ENCODE measurements at regions not wholly inside any gene's neighbourhood (a gene's known extent, or its start where the extent isn't known, plus 50 kb on each side); places are given as distances from the start of the nearest gene placed in this dataset.

- DNase-seq (ENCODE audit: low read depth, low spot score): no peak
- CTCF ChIA-PET: no interaction called here
Measured at GRCh38 chr14:42626986-42627385, 1020.3 kb downstream of the LRFN5 start.

GRCh38 chr14:42624980-42625761 is 1018.5 kb downstream of the LRFN5 start:
- Histone ChIP-seq H3K9me3 (ENCODE audit: control insufficient read depth, insufficient read depth, low read length) (no peaks in the 10 kb centered on the region), H3K27ac (ENCODE audit: low read depth, low read length) (no peak overlapping the region), H3K4me3 (ENCODE audit: low read depth, low read length) (no peak overlapping the region), H3K27me3 (ENCODE audit: control insufficient read depth, insufficient read depth, low read length) (no peaks in the 10 kb centered on the region)
- POLR2A ChIA-PET: no interaction called here
- CTCF ChIA-PET: no interaction called here
- DNase-seq (ENCODE audit: low read depth, low spot score): no peak
- TF ChIP-seq CTCF (IDR thresholded peaks at IDR 0.05; ENCODE audit: low read depth, low read length): no peak

More at GRCh38 chr14:42626986-42627385, 1020.3 kb downstream of the LRFN5 start:
- POLR2A ChIA-PET: no interaction called here
- no peak overlapping the region for H3K4me3 ChIP-seq (ENCODE audit: low read depth, low read length)
- no peaks in the 10 kb centered on the region for H3K27me3 ChIP-seq (ENCODE audit: control insufficient read depth, insufficient read depth, low read length)
- H3K27ac ChIP-seq (ENCODE audit: low read depth, low read length): no peak overlapping the region
- H3K9me3 ChIP-seq (ENCODE audit: control insufficient read depth, insufficient read depth, low read length): no peaks in the 10 kb centered on the region
- TF ChIP-seq CTCF (IDR thresholded peaks at IDR 0.05; ENCODE audit: low read depth, low read length): no peak

GRCh38 chr14:42617005-42617404 is 1010.3 kb downstream of the LRFN5 start:
- Histone ChIP-seq H3K4me3 (ENCODE audit: low read depth, low read length) (no peak overlapping the region), H3K9me3 (ENCODE audit: control insufficient read depth, insufficient read depth, low read length) (no peaks in the 10 kb centered on the region), H3K27ac (ENCODE audit: low read depth, low read length) (no peak overlapping the region), H3K27me3 (ENCODE audit: control insufficient read depth, insufficient read depth, low read length) (no peaks in the 10 kb centered on the region)
- DNase-seq (ENCODE audit: low read depth, low spot score): no peak
- no peak for TF ChIP-seq CTCF (IDR thresholded peaks at IDR 0.05; ENCODE audit: low read depth, low read length)
- ChIA-PET POLR2A (no interaction called here), CTCF (no interaction called here)

- no peak overlapping the region for H3K4me3 ChIP-seq (ENCODE audit: low read depth, low read length)
Measured at GRCh38 chr14:42606839-42607238, 1000.2 kb downstream of the LRFN5 start.

More at GRCh38 chr14:42606839-42607238, 1000.2 kb downstream of the LRFN5 start:
- Histone ChIP-seq H3K27me3 (ENCODE audit: control insufficient read depth, insufficient read depth, low read length) (no peaks in the 10 kb centered on the region), H3K27ac (ENCODE audit: low read depth, low read length) (no peak overlapping the region), H3K9me3 (ENCODE audit: control insufficient read depth, insufficient read depth, low read length) (no peaks in the 10 kb centered on the region)
- DNase-seq (ENCODE audit: low read depth, low spot score): no peak
- ChIA-PET POLR2A (no interaction called here), CTCF (no interaction called here)
- TF ChIP-seq CTCF (IDR thresholded peaks at IDR 0.05; ENCODE audit: low read depth, low read length): no peak

All from AG04450 (cell line).